ENCODE measurements at regions not wholly inside any gene's neighbourhood (a gene's known extent, or its start where the extent isn't known, plus 50 kb on each side); places are given as distances from the start of the nearest gene placed in this dataset.

DNA sequence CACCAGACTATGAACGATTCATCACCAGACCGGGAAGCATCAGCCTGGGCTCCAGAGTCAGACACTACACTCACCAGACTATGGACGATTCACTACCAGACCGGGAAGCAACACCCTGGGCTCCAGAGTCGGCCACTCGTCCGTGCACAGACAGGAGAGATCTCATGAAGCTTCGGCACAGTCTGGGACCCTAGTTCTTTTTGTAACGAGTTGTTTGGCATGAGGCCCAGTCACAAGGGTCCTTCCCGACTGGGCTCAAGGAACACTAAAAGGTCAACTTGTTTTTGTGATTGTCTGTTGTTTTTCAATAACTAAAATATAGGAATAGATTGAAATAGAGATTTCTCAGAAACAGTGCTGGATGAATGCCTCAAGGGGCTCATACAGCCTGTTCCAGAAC lies 1141.6 kb upstream of the MIR17HG start:
- Histone ChIP-seq H3K36me3 (ENCODE audit: control insufficient read depth in 2 of 2, insufficient read depth in 2 of 2, low read length in 1 of 2) (no peaks in the 10 kb centered on the region), H3K9me3 (ENCODE audit: control insufficient read depth in 2 of 2, insufficient read depth in 1 of 2, low read depth in 1 of 2, low read length in 1 of 2) (no peaks in the 10 kb centered on the region), H3K4me1 (ENCODE audit: control insufficient read depth in 2 of 2, insufficient read depth in 2 of 2, low read length in 1 of 2) (no peaks in the 10 kb centered on the region), H3K27me3 (ENCODE audit: control insufficient read depth in 1 of 2, insufficient read depth in 2 of 2, low read length in 2 of 2) (no peaks in the 10 kb centered on the region), H3K4me3 (ENCODE audit: low read depth in 1 of 2, low read length in 2 of 2) (no peak overlapping the region), H3K27ac (ENCODE audit: low read depth in 2 of 2, low read length in 1 of 2) (no peak overlapping the region)
- 85 to 86% methylated on average over 10 of the region's 10 CpGs for WGBS, 2 donors

DNA sequence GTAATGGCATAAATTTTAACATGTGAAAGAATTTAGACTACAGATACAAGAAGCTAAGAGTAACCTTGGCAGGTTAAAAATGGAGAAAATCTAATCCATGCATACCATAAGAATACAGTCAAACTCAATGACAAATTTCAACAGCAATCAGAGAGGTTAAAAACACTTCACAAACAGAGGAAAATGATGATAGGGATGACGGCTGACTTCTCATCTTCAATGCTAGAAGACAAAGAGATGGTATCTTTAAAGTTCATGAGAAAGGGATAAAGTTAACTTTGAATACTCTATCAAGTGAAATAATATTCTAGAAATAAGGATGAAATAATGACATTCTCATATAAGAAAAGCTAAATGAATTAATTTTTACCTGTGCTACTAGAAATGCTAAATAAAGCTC lies 1130.2 kb upstream of the MIR17HG start:
- H3K36me3 ChIP-seq (ENCODE audit: control insufficient read depth in 2 of 2, insufficient read depth in 2 of 2, low read length in 1 of 2): no peaks in the 10 kb centered on the region
- H3K4me3 ChIP-seq (ENCODE audit: low read depth in 1 of 2, low read length in 2 of 2): no peak overlapping the region
- WGBS, 2 donors: 85 to 88% methylated on average over 1 of the region's 1 CpG
- no peaks in the 10 kb centered on the region for H3K27me3 ChIP-seq (ENCODE audit: control insufficient read depth in 1 of 2, insufficient read depth in 2 of 2, low read length in 2 of 2)
- H3K9me3 ChIP-seq (ENCODE audit: control insufficient read depth in 2 of 2, insufficient read depth in 1 of 2, low read depth in 1 of 2, low read length in 1 of 2): no peaks in the 10 kb centered on the region
- no peak overlapping the region for H3K27ac ChIP-seq (ENCODE audit: low read depth in 2 of 2, low read length in 1 of 2)
- no peaks in the 10 kb centered on the region for H3K4me1 ChIP-seq (ENCODE audit: control insufficient read depth in 2 of 2, insufficient read depth in 2 of 2, low read length in 1 of 2)

DNA sequence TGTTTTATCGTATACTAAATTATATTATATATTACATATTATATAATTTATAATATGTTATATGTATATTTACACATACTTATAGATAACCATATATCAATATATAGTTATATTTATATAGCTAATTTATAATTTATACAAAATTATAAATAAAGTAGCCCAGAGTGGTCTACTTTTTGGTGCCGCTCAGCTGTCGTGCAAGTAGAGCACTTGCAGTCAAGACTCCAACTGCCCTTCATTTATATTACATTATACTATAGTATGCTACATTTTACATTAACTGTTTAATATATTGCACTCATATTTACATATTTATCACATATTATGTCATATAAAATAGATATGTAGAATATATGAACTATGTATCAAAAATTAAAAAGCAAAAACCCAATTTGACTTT lies 1124.7 kb upstream of the MIR17HG start:
- Histone ChIP-seq H3K4me1 (ENCODE audit: control insufficient read depth in 2 of 2, insufficient read depth in 2 of 2, low read length in 1 of 2) (no peaks in the 10 kb centered on the region), H3K27me3 (ENCODE audit: control insufficient read depth in 1 of 2, insufficient read depth in 2 of 2, low read length in 2 of 2) (no peaks in the 10 kb centered on the region), H3K4me3 (ENCODE audit: low read depth in 1 of 2, low read length in 2 of 2) (no peak overlapping the region), H3K36me3 (ENCODE audit: control insufficient read depth in 2 of 2, insufficient read depth in 2 of 2, low read length in 1 of 2) (no peaks in the 10 kb centered on the region), H3K9me3 (ENCODE audit: control insufficient read depth in 2 of 2, insufficient read depth in 1 of 2, low read depth in 1 of 2, low read length in 1 of 2) (no peaks in the 10 kb centered on the region), H3K27ac (ENCODE audit: low read depth in 2 of 2, low read length in 1 of 2) (no peak overlapping the region)
- WGBS, 2 donors: 95 to 96% methylated on average over 3 of the region's 3 CpGs

DNA sequence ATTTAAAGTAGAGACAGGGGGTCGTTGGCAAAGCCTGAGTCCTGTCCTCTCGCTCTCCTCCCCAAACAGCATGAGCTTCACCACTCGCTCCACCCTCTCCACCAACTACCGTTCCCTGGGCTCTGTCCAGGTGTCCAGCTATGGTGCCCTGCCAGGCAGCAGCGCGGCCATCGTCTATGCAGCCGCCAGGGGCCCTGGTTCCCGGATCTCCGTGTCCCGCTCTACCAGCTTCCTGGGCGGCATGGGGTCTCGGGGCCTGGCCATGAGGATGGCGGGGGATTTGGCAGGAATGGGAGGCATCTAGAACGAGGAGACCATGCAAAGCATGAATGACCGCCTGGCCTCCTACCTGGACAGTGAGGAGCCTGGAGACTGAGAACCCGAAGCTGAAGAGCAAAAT lies 1117.2 kb upstream of the MIR17HG start:
- Histone ChIP-seq H3K27me3 (ENCODE audit: control insufficient read depth in 1 of 2, insufficient read depth in 2 of 2, low read length in 2 of 2) (no peaks in the 10 kb centered on the region), H3K4me3 (ENCODE audit: low read depth in 1 of 2, low read length in 2 of 2) (no peak overlapping the region), H3K27ac (ENCODE audit: low read depth in 2 of 2, low read length in 1 of 2) (no peak overlapping the region), H3K36me3 (ENCODE audit: control insufficient read depth in 2 of 2, insufficient read depth in 2 of 2, low read length in 1 of 2) (no peaks in the 10 kb centered on the region), H3K9me3 (ENCODE audit: control insufficient read depth in 2 of 2, insufficient read depth in 1 of 2, low read depth in 1 of 2, low read length in 1 of 2) (peaks cover 5 to 10% of the 10 kb centered on the region in 2 donors), H3K4me1 (ENCODE audit: control insufficient read depth in 2 of 2, insufficient read depth in 2 of 2, low read length in 1 of 2) (no peaks in the 10 kb centered on the region)
- 90 to 94% methylated on average over 17 of the region's 17 CpGs for WGBS, 2 donors

DNA sequence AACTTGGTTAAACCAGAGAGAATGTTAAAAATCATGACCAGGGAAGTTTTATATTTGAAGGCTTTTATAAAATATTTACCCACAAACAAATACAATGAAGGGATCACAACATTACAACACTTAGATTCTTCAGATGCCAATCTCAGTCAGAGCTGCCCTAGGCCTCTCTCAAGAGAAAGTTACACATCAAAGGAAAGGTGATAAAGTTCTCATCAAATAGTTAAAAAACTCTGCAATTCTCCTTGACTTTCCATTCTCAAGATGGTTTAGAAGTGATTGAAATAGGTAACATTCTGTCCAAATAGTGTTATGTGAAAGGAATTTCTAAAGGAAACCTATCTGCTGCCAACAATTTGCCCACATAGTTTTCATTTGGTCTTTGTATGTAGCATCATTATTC lies 1115.2 kb upstream of the MIR17HG start:
- H3K36me3 ChIP-seq (ENCODE audit: control insufficient read depth in 2 of 2, insufficient read depth in 2 of 2, low read length in 1 of 2): no peaks in the 10 kb centered on the region
- H3K4me1 ChIP-seq (ENCODE audit: control insufficient read depth in 2 of 2, insufficient read depth in 2 of 2, low read length in 1 of 2): no peaks in the 10 kb centered on the region
- H3K9me3 ChIP-seq (ENCODE audit: control insufficient read depth in 2 of 2, insufficient read depth in 1 of 2, low read depth in 1 of 2, low read length in 1 of 2): peaks cover 5 to 10% of the 10 kb centered on the region in 2 donors
- no peaks in the 10 kb centered on the region for H3K27me3 ChIP-seq (ENCODE audit: control insufficient read depth in 1 of 2, insufficient read depth in 2 of 2, low read length in 2 of 2)
- no peak overlapping the region for H3K27ac ChIP-seq (ENCODE audit: low read depth in 2 of 2, low read length in 1 of 2)
- no peak overlapping the region for H3K4me3 ChIP-seq (ENCODE audit: low read depth in 1 of 2, low read length in 2 of 2)

DNA sequence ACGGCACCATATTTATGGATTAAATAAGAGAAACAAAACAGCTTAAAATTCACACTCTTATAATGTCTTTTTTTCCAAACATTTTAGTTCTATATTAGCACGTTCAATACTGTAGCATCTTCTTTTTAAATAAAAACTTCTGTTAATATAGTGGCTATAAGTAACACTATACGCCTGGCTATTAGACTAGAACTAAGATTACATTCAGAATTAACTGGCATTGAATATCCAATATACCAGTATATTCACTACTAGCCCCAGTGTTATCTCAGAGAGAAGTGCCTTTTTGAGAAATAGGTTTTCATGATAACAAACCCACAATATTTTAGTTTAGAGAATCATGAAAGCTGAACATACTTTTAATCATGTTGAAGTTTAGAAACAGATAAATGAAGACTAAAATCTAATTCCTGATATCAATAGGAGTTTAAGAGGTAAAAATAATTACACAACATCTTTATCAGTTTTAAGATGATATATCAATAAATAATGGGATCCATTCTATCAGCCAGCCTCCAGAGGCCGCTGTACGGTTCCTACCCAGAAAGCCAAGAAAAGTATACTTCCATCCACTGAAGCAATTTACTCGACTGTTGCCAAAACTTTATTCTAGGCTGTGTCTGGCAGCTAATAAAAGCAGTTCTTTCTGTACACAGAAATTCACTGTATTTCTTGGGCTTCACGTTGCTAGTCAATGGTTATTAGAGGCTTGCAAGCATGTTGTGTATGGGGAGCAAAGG lies 1113.4 kb upstream of the MIR17HG start:
- WGBS, 2 donors: 78 to 82% methylated on average over 7 of the region's 7 CpGs
- H3K27me3 ChIP-seq (ENCODE audit: control insufficient read depth in 1 of 2, insufficient read depth in 2 of 2, low read length in 2 of 2): no peaks in the 10 kb centered on the region
- H3K4me3 ChIP-seq (ENCODE audit: low read depth in 1 of 2, low read length in 2 of 2): no peak overlapping the region

DNA sequence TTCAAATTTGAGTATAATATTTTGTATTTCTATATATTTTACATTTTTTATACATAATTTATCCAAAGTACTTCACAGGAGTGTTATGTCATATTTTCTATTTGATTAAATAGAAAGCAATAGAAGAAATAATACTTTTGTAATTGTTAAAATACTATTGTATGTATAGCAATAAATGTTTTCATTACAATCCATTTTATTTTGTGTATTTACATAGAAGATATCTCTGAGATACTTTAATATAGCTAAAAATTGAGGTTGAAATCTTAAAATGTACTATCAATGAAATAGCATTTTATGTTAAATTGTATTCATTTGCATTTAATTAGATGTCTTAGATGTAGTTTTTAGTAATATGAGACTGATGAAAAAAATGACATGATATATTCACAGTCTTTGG lies 1109.6 kb upstream of the MIR17HG start:
- Histone ChIP-seq H3K9me3 (ENCODE audit: control insufficient read depth in 2 of 2, insufficient read depth in 1 of 2, low read depth in 1 of 2, low read length in 1 of 2) (no peaks in the 10 kb centered on the region), H3K4me1 (ENCODE audit: control insufficient read depth in 2 of 2, insufficient read depth in 2 of 2, low read length in 1 of 2) (no peaks in the 10 kb centered on the region), H3K27ac (ENCODE audit: low read depth in 2 of 2, low read length in 1 of 2) (no peak overlapping the region), H3K27me3 (ENCODE audit: control insufficient read depth in 1 of 2, insufficient read depth in 2 of 2, low read length in 2 of 2) (no peaks in the 10 kb centered on the region), H3K36me3 (ENCODE audit: control insufficient read depth in 2 of 2, insufficient read depth in 2 of 2, low read length in 1 of 2) (no peaks in the 10 kb centered on the region), H3K4me3 (ENCODE audit: low read depth in 1 of 2, low read length in 2 of 2) (no peak overlapping the region)

More for the DNA sequence above, 1113.4 kb upstream of the MIR17HG start:
- Histone ChIP-seq H3K9me3 (ENCODE audit: control insufficient read depth in 2 of 2, insufficient read depth in 1 of 2, low read depth in 1 of 2, low read length in 1 of 2) (peaks cover 5 to 10% of the 10 kb centered on the region in 2 donors), H3K36me3 (ENCODE audit: control insufficient read depth in 2 of 2, insufficient read depth in 2 of 2, low read length in 1 of 2) (no peaks in the 10 kb centered on the region), H3K27ac (ENCODE audit: low read depth in 2 of 2, low read length in 1 of 2) (no peak overlapping the region), H3K4me1 (ENCODE audit: control insufficient read depth in 2 of 2, insufficient read depth in 2 of 2, low read length in 1 of 2) (no peaks in the 10 kb centered on the region)

DNA sequence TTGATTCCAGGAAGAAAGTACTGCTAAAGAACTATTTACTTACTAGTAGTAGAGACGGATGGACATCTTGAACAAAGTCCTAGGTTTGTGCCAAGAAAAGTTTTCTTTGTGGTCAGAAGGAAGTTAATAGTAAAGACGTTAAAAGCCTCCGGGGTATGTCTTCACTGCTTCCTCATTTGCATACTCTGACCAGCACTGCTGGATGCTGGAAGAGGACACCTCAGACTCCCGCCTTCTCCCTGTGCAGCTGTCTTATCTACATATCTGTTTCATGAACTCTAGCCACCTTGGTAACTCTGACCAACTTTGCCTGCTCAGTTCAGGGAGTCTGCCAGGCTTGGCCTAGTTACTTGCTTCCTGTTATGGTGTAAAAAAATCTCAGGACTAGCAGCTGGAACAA lies 1109.1 kb upstream of the MIR17HG start:
- H3K27ac ChIP-seq (ENCODE audit: low read depth in 2 of 2, low read length in 1 of 2): no peak overlapping the region
- WGBS, 2 donors: 48 to 62% methylated on average over 4 of the region's 4 CpGs
- H3K27me3 ChIP-seq (ENCODE audit: control insufficient read depth in 1 of 2, insufficient read depth in 2 of 2, low read length in 2 of 2): no peaks in the 10 kb centered on the region
- no peaks in the 10 kb centered on the region for H3K9me3 ChIP-seq (ENCODE audit: control insufficient read depth in 2 of 2, insufficient read depth in 1 of 2, low read depth in 1 of 2, low read length in 1 of 2)
- H3K4me3 ChIP-seq (ENCODE audit: low read depth in 1 of 2, low read length in 2 of 2): no peak overlapping the region
- H3K4me1 ChIP-seq (ENCODE audit: control insufficient read depth in 2 of 2, insufficient read depth in 2 of 2, low read length in 1 of 2): no peaks in the 10 kb centered on the region
- H3K36me3 ChIP-seq (ENCODE audit: control insufficient read depth in 2 of 2, insufficient read depth in 2 of 2, low read length in 1 of 2): no peaks in the 10 kb centered on the region

DNA sequence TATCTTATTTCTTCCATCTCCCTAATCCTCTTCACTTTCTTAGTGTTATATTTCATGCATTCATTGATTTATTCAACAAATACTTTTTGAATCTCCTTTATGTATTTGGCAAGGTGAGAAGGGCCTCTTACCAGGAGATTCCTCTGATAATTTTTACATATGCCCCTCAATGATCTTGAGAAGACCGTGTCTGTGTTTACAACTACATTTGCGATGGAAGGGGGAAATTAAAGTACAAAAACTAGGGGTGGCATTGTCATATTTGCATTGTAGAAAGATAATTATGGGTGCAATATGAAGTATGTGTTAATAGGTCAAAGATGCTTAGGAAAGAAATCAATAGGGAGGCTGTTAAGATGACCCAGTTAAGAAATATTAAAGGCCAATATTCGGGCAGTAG lies 1108.4 kb upstream of the MIR17HG start:
- 85 to 87% methylated on average over 3 of the region's 3 CpGs for WGBS, 2 donors
- no peak overlapping the region for H3K27ac ChIP-seq (ENCODE audit: low read depth in 2 of 2, low read length in 1 of 2)
- H3K4me3 ChIP-seq (ENCODE audit: low read depth in 1 of 2, low read length in 2 of 2): no peak overlapping the region
- H3K36me3 ChIP-seq (ENCODE audit: control insufficient read depth in 2 of 2, insufficient read depth in 2 of 2, low read length in 1 of 2): no peaks in the 10 kb centered on the region
- no peaks in the 10 kb centered on the region for H3K4me1 ChIP-seq (ENCODE audit: control insufficient read depth in 2 of 2, insufficient read depth in 2 of 2, low read length in 1 of 2)
- H3K9me3 ChIP-seq (ENCODE audit: control insufficient read depth in 2 of 2, insufficient read depth in 1 of 2, low read depth in 1 of 2, low read length in 1 of 2): no peaks in the 10 kb centered on the region
- no peaks in the 10 kb centered on the region for H3K27me3 ChIP-seq (ENCODE audit: control insufficient read depth in 1 of 2, insufficient read depth in 2 of 2, low read length in 2 of 2)

DNA sequence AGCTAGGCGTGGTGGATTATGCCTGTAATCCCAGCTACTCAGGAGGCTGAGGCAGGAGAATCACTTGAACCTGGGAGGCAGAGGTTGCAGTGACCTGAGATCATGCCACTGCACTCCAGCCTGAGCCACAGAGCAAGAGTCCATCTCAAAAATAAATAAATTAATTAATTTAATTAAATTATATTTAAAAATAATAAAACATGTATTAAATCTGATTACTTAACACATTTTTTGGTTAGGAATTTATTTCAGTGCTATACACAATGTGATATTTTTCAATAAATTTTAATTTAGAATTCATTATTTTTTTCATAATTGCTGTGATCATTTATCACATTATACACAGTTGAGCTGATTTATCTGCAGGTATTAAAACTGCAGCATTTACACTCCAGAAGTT lies 1101.5 kb upstream of the MIR17HG start:
- H3K4me3 ChIP-seq (ENCODE audit: low read depth in 1 of 2, low read length in 2 of 2): no peak overlapping the region
- WGBS, 2 donors: 84 to 96% methylated on average over 1 of the region's 1 CpG
- no peaks in the 10 kb centered on the region for H3K27me3 ChIP-seq (ENCODE audit: control insufficient read depth in 1 of 2, insufficient read depth in 2 of 2, low read length in 2 of 2)
- no peaks in the 10 kb centered on the region for H3K36me3 ChIP-seq (ENCODE audit: control insufficient read depth in 2 of 2, insufficient read depth in 2 of 2, low read length in 1 of 2)
- H3K27ac ChIP-seq (ENCODE audit: low read depth in 2 of 2, low read length in 1 of 2): no peak overlapping the region
- no peaks in the 10 kb centered on the region for H3K4me1 ChIP-seq (ENCODE audit: control insufficient read depth in 2 of 2, insufficient read depth in 2 of 2, low read length in 1 of 2)
- H3K9me3 ChIP-seq (ENCODE audit: control insufficient read depth in 2 of 2, insufficient read depth in 1 of 2, low read depth in 1 of 2, low read length in 1 of 2): no peaks in the 10 kb centered on the region

Data from esophagus (tissue), 2 donors.